HG03442 (cell line): ENCODE measurements at regions not wholly inside any gene's neighbourhood (a gene's known extent, or its start where the extent isn't known, plus 50 kb on each side); places are given as distances from the start of the nearest gene placed in this dataset.

Source experiments
- ATAC-seq: cut with Tn5 transposase; IDR thresholded peaks from one replicate; pipeline ENCODE4 v1.9.1; 2021; ENCODE audit warnings: mild to moderate bottlenecking, moderate library complexity; ENCODE audit not compliant: unreplicated experiment

GRCh38 chr14:22513066-22513812 lies 75.8 kb downstream of the DAD1 start:
- no peak for ATAC-seq

- ATAC-seq, result no peak
These were observed 76.8 kb downstream of the DAD1 start for GRCh38 chr14:22512106-22512814.

- ATAC-seq, result no peak
These were observed 78.4 kb downstream of the DAD1 start for GRCh38 chr14:22510527-22511110.

- ATAC-seq, result no peak
These were observed 79.2 kb downstream of the DAD1 start for GRCh38 chr14:22509751-22510300.

- ATAC-seq, result no peak
These were observed 79.9 kb downstream of the DAD1 start for GRCh38 chr14:22509036-22509709.

- ATAC-seq, result no peak
These were observed 80.4 kb downstream of the DAD1 start for GRCh38 chr14:22508662-22509035.

GRCh38 chr14:22508150-22508457 lies 80.9 kb downstream of the DAD1 start:
- ATAC-seq, result no peak

- no peak for ATAC-seq
These were observed 82.2 kb downstream of the DAD1 start for GRCh38 chr14:22506778-22507351.

GRCh38 chr14:22506378-22506710 lies 82.7 kb downstream of the DAD1 start:
- ATAC-seq, result no peak

GRCh38 chr14:22505697-22506377 lies 83.2 kb downstream of the DAD1 start:
- peak; percentile 39 for ATAC-seq

GRCh38 chr14:22505309-22505696 lies 83.7 kb downstream of the DAD1 start:
- ATAC-seq, result no peak

GRCh38 chr14:22502551-22502950 lies 86.5 kb downstream of the DAD1 start:
- ATAC-seq, result no peak

GRCh38 chr14:22502007-22502406 lies 87.0 kb downstream of the DAD1 start:
- ATAC-seq, result no peak

- no peak for ATAC-seq
These were observed 87.9 kb downstream of the DAD1 start for GRCh38 chr14:22500954-22501726.

- no peak for ATAC-seq
These were observed 88.5 kb downstream of the DAD1 start for GRCh38 chr14:22500525-22500924.

- ATAC-seq, result no peak
These were observed 91.3 kb downstream of the DAD1 start for GRCh38 chr14:22497671-22498093.

- ATAC-seq, result no peak
These were observed 91.9 kb downstream of the DAD1 start for GRCh38 chr14:22497144-22497423.

GRCh38 chr14:22494486-22495135 lies 94.4 kb downstream of the DAD1 start:
- no peak for ATAC-seq

GRCh38 chr14:22493753-22494152 lies 95.3 kb downstream of the DAD1 start:
- no peak for ATAC-seq
